ENCODE measurements at regions not wholly inside any gene's neighbourhood (a gene's known extent, or its start where the extent isn't known, plus 50 kb on each side); places are given as distances from the start of the nearest gene placed in this dataset.
A peak's percentile ranks its signal among the peaks of the same experiment; 100 is the strongest.

DNA sequence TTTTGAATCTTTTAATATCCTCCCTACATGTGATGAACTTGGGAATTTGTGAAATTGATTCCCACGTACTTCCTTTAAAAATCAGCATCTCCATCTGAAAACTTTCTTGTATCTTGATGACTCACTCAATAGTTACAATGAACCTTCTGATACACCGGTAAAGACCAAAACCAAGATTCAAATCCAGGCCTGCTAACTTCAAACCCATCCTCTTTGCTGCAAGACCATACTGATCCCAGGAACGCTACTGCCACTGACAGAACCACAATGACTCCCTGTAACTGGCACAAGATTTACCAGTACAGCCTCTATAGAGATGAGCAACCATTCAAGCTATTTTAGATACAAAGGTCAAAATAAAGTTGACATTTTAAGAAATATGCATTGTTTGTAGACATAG is 332.9 kb downstream of the DNAH5 start:
- Histone ChIP-seq H3K27ac (ENCODE audit: insufficient read depth, low read length, poor library complexity, severe bottlenecking) (no peak overlapping the region), H3K36me3 (ENCODE audit: control insufficient read depth, insufficient read depth, low read length) (no peaks in the 10 kb centered on the region), H3K27me3 (ENCODE audit: control insufficient read depth, insufficient read depth, low read length) (no peaks in the 10 kb centered on the region), H3K4me3 (ENCODE audit: low read depth, low read length) (no peak overlapping the region), H3K9me3 (ENCODE audit: control insufficient read depth in 2 of 2, low read length in 2 of 2) (no peaks in the 10 kb centered on the region), H3K4me1 (ENCODE audit: control insufficient read depth, insufficient read depth, low read length, poor library complexity, severe bottlenecking) (no peaks in the 10 kb centered on the region)
- ATAC-seq (ENCODE audit: low read depth in 2 of 2), result no peak
- DNase-seq, result no peak
- Mint-ChIP-seq H3K4me3 (no peak overlapping the region), H3K4me1 (no peaks in the 10 kb centered on the region), H3K27me3 (no peaks in the 10 kb centered on the region), H3K9me3 (peaks cover 0 to 26% (median 11%) of the 10 kb centered on the region in 7 donors), H3K27ac (no peak overlapping the region), H3K36me3 (no peaks in the 10 kb centered on the region)

DNA sequence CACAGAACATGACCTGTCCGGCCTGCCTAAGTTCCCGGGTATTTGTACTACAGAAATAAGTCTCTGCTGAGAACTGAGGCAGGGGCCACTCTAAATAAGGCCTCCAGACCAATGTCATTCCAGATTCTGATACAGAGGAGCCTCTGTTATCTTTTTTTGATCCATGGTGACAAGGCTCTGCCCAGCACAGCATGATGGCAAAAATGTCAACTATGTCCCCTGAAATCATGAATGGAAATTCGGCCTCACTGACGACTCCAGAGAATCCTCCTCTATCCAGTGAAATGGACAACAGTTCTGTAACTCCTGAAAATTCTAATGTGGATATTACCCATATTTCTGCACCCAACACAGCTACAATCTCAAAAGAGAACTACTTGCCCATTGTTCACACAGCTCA is 335.0 kb downstream of the DNAH5 start:
- H3K36me3 ChIP-seq (ENCODE audit: control insufficient read depth, insufficient read depth, low read length), result no peaks in the 10 kb centered on the region
- no peaks in the 10 kb centered on the region for H3K27me3 Mint-ChIP-seq
- no peak overlapping the region for H3K27ac ChIP-seq (ENCODE audit: insufficient read depth, low read length, poor library complexity, severe bottlenecking)
- no peak overlapping the region for H3K4me3 Mint-ChIP-seq
- no peaks in the 10 kb centered on the region for H3K9me3 ChIP-seq (ENCODE audit: control insufficient read depth in 2 of 2, low read length in 2 of 2)
- no peak for DNase-seq
- no peaks in the 10 kb centered on the region for H3K4me1 ChIP-seq (ENCODE audit: control insufficient read depth, insufficient read depth, low read length, poor library complexity, severe bottlenecking)
- H3K27ac Mint-ChIP-seq, result no peak overlapping the region
- H3K4me3 ChIP-seq (ENCODE audit: low read depth, low read length), result no peak overlapping the region
- no peaks in the 10 kb centered on the region for H3K4me1 Mint-ChIP-seq
- H3K36me3 Mint-ChIP-seq, result no peaks in the 10 kb centered on the region
- H3K27me3 ChIP-seq (ENCODE audit: control insufficient read depth, insufficient read depth, low read length), result no peaks in the 10 kb centered on the region
- H3K9me3 Mint-ChIP-seq, result peaks cover 0 to 11% (median 8%) of the 10 kb centered on the region in 7 donors
- ATAC-seq (ENCODE audit: low read depth in 2 of 2), result no peak

DNA sequence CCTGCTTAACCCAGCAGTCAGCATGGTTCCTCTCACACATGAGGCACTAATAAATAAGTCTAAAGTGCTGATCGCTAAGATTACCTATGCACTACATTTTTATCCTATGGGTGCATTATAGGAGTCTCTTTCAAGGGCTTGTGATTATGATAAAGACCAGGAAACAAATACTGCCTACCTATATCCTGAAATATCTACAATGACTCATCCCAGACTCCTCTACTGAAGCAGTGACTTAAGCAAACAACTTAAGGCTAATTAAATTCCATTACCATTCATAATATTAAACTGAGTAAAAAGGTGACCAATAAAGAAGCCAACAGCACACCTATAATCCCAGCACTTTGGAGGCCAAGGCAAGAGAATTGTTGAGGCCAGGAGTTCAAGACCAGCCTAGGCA is 338.4 kb downstream of the DNAH5 start:
- no peaks in the 10 kb centered on the region for H3K27me3 ChIP-seq (ENCODE audit: control insufficient read depth, insufficient read depth, low read length)
- Mint-ChIP-seq H3K9me3 (peaks cover 2 to 16% (median 7%) of the 10 kb centered on the region in 7 donors), H3K36me3 (no peaks in the 10 kb centered on the region), H3K4me1 (no peaks in the 10 kb centered on the region), H3K4me3 (no peak overlapping the region), H3K27me3 (no peaks in the 10 kb centered on the region), H3K27ac (no peak overlapping the region)
- H3K4me1 ChIP-seq (ENCODE audit: control insufficient read depth, insufficient read depth, low read length, poor library complexity, severe bottlenecking), result no peaks in the 10 kb centered on the region
- no peak overlapping the region for H3K4me3 ChIP-seq (ENCODE audit: low read depth, low read length)
- DNase-seq (no peak), ATAC-seq (ENCODE audit: low read depth in 2 of 2) (no peak)
- H3K9me3 ChIP-seq (ENCODE audit: control insufficient read depth in 2 of 2, low read length in 2 of 2), result no peaks in the 10 kb centered on the region
- H3K36me3 ChIP-seq (ENCODE audit: control insufficient read depth, insufficient read depth, low read length), result no peaks in the 10 kb centered on the region
- H3K27ac ChIP-seq (ENCODE audit: insufficient read depth, low read length, poor library complexity, severe bottlenecking), result no peak overlapping the region

DNA sequence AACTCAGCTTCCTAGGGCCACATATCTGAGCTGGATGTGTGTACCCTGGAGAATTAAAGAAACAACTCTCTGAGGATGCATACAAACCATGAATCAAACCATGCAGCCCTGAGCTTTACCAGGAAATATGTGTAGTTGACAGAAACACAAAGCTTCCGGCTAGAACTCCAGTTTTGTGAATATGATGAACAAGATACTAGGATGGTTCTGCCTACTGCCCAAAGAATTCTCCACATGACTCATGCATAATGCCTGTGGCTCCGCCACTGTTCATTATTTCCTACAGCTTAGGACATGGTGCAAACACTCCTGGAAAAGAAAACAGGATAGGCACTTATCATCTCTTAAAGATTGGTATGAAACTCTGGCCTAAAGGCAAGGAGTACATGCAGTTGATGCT is 343.4 kb downstream of the DNAH5 start:
- Histone ChIP-seq H3K4me1 (ENCODE audit: control insufficient read depth, insufficient read depth, low read length, poor library complexity, severe bottlenecking) (no peaks in the 10 kb centered on the region), H3K27me3 (ENCODE audit: control insufficient read depth, insufficient read depth, low read length) (no peaks in the 10 kb centered on the region), H3K9me3 (ENCODE audit: control insufficient read depth in 2 of 2, low read length in 2 of 2) (peaks cover 0 to 4% of the 10 kb centered on the region in 2 experiments), H3K27ac (ENCODE audit: insufficient read depth, low read length, poor library complexity, severe bottlenecking) (no peak overlapping the region), H3K36me3 (ENCODE audit: control insufficient read depth, insufficient read depth, low read length) (no peaks in the 10 kb centered on the region), H3K4me3 (ENCODE audit: low read depth, low read length) (no peak overlapping the region)
- H3K9me3 Mint-ChIP-seq, result peaks cover 4 to 23% (median 6%) of the 10 kb centered on the region in 7 donors
- DNase-seq (no peak), ATAC-seq (ENCODE audit: low read depth in 2 of 2) (no peak)
- no peaks in the 10 kb centered on the region for H3K36me3 Mint-ChIP-seq
- no peak overlapping the region for H3K27ac Mint-ChIP-seq
- no peaks in the 10 kb centered on the region for H3K27me3 Mint-ChIP-seq
- no peaks in the 10 kb centered on the region for H3K4me1 Mint-ChIP-seq
- H3K4me3 Mint-ChIP-seq, result no peak overlapping the region

DNA sequence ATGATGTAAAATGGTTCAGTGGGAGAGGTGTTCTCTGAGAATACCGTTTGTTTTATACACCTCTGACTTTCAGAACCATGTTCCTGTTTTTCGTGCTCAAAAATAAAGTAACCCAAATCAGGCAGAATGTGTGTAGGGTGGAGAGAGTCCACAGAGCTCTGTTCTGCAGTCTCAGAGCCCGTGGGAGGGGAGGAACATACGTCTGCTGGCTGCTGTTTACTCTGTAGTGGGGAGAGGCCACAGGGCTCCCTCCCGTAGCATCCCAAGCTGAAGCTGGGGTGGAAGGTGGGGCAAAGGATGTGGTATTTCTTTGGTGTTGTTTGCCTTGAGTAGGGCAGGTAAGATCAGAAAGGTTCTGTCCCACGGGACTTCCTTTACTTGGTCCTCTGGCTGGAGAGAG is 348.5 kb downstream of the DNAH5 start:
- H3K27me3 ChIP-seq (ENCODE audit: control insufficient read depth, insufficient read depth, low read length), result no peaks in the 10 kb centered on the region
- H3K4me3 ChIP-seq (ENCODE audit: low read depth, low read length), result no peak overlapping the region
- Mint-ChIP-seq H3K4me3 (no peak overlapping the region), H3K27me3 (no peaks in the 10 kb centered on the region), H3K36me3 (no peaks in the 10 kb centered on the region), H3K9me3 (peaks cover 1 to 26% (median 14%) of the 10 kb centered on the region in 7 donors), H3K4me1 (no peaks in the 10 kb centered on the region), H3K27ac (no peak overlapping the region)
- peaks cover 0 to 7% of the 10 kb centered on the region in 2 experiments for H3K9me3 ChIP-seq (ENCODE audit: control insufficient read depth in 2 of 2, low read length in 2 of 2)
- no peaks in the 10 kb centered on the region for H3K4me1 ChIP-seq (ENCODE audit: control insufficient read depth, insufficient read depth, low read length, poor library complexity, severe bottlenecking)
- DNase-seq, result no peak
- H3K27ac ChIP-seq (ENCODE audit: insufficient read depth, low read length, poor library complexity, severe bottlenecking), result no peak overlapping the region
- ATAC-seq (ENCODE audit: low read depth in 2 of 2), result no peak
- H3K36me3 ChIP-seq (ENCODE audit: control insufficient read depth, insufficient read depth, low read length), result no peaks in the 10 kb centered on the region

DNA sequence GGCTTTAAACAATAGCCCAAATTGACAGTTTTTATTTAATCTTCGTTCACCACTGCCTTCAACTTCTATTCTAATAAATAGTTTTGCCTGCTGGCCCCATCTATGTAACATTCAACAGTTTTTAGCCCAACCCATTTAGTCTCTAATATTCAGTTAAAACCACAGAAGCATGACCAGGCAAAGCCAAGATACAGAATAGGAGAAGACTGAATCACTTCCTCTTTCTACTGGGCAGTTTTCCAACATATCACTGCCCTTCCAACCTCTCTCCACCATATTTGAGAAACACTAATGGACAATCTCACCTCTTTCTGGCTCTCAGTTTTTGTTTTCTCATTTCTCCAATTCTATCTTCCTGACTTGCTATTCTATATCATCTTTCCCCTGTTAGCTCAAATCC is 352.9 kb downstream of the DNAH5 start:
- H3K4me1 Mint-ChIP-seq, result no peaks in the 10 kb centered on the region
- no peak for DNase-seq
- H3K27ac ChIP-seq (ENCODE audit: insufficient read depth, low read length, poor library complexity, severe bottlenecking), result no peak overlapping the region
- no peaks in the 10 kb centered on the region for H3K4me1 ChIP-seq (ENCODE audit: control insufficient read depth, insufficient read depth, low read length, poor library complexity, severe bottlenecking)
- H3K36me3 Mint-ChIP-seq, result no peaks in the 10 kb centered on the region
- H3K27ac Mint-ChIP-seq, result peak overlapping the region in 1 of 3 donors; percentile 49
- H3K27me3 ChIP-seq (ENCODE audit: control insufficient read depth, insufficient read depth, low read length), result no peaks in the 10 kb centered on the region
- ATAC-seq (ENCODE audit: low read depth in 2 of 2), result no peak
- H3K4me3 Mint-ChIP-seq, result no peak overlapping the region
- peaks cover 2 to 24% (median 12%) of the 10 kb centered on the region in 7 donors for H3K9me3 Mint-ChIP-seq
- no peak overlapping the region for H3K4me3 ChIP-seq (ENCODE audit: low read depth, low read length)
- no peaks in the 10 kb centered on the region for H3K27me3 Mint-ChIP-seq
- H3K36me3 ChIP-seq (ENCODE audit: control insufficient read depth, insufficient read depth, low read length), result no peaks in the 10 kb centered on the region
- peaks cover 0 to 3% of the 10 kb centered on the region in 2 experiments for H3K9me3 ChIP-seq (ENCODE audit: control insufficient read depth in 2 of 2, low read length in 2 of 2)

DNA sequence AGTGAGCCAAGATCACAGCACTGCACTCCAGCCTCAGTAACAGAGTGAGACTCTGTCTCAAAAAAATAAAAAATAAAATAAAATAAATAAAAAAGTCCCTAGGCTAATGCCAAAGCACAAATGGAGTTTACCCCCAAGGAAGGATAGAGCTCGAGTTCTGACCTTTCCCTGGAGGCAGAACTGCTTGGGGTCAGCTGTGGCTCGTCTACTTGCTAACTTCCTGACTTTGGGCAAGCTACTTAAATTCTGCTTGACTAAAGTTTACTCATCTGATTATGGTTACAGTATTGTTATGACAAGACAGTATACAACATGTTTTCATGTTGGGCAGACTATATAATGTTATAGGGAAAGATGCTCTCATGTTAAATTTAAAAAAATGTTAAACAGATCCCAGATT is 359.2 kb downstream of the DNAH5 start:
- ATAC-seq (ENCODE audit: low read depth in 2 of 2), result no peak
- no peak overlapping the region for H3K27ac Mint-ChIP-seq
- H3K9me3 Mint-ChIP-seq, result peaks cover 0 to 6% (median 5%) of the 10 kb centered on the region in 7 donors
- Histone ChIP-seq H3K4me3 (ENCODE audit: low read depth, low read length) (no peak overlapping the region), H3K27ac (ENCODE audit: insufficient read depth, low read length, poor library complexity, severe bottlenecking) (no peak overlapping the region), H3K27me3 (ENCODE audit: control insufficient read depth, insufficient read depth, low read length) (no peaks in the 10 kb centered on the region), H3K36me3 (ENCODE audit: control insufficient read depth, insufficient read depth, low read length) (no peaks in the 10 kb centered on the region), H3K4me1 (ENCODE audit: control insufficient read depth, insufficient read depth, low read length, poor library complexity, severe bottlenecking) (no peaks in the 10 kb centered on the region), H3K9me3 (ENCODE audit: control insufficient read depth in 2 of 2, low read length in 2 of 2) (no peaks in the 10 kb centered on the region)
- DNase-seq, result no peak
- no peaks in the 10 kb centered on the region for H3K4me1 Mint-ChIP-seq
- H3K4me3 Mint-ChIP-seq, result no peak overlapping the region
- H3K36me3 Mint-ChIP-seq, result no peaks in the 10 kb centered on the region
- no peaks in the 10 kb centered on the region for H3K27me3 Mint-ChIP-seq

DNA sequence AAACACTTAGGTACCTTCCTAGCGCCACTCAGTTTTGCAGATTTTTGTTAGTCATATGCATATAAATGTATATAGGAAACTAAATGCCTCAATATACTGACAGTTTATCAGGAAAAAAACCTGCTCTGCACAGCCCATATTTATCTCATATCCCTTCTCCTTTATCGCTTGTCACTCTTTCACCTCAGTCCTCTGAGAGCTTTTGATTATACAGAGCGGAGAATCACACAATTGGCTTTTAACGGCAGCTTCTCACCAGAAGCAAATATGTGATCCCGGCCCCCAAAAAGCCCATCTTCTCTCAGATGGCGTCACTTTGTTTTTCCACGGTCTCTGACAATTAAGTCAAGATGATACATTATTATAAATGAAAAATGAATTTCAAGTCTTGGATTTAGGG is 362.6 kb downstream of the DNAH5 start:
- Mint-ChIP-seq H3K4me3 (no peak overlapping the region), H3K4me1 (no peaks in the 10 kb centered on the region), H3K9me3 (peaks cover 0 to 7% (median 2%) of the 10 kb centered on the region in 7 donors), H3K27ac (no peak overlapping the region), H3K27me3 (no peaks in the 10 kb centered on the region), H3K36me3 (no peaks in the 10 kb centered on the region)
- Histone ChIP-seq H3K27ac (ENCODE audit: insufficient read depth, low read length, poor library complexity, severe bottlenecking) (no peak overlapping the region), H3K27me3 (ENCODE audit: control insufficient read depth, insufficient read depth, low read length) (no peaks in the 10 kb centered on the region), H3K4me1 (ENCODE audit: control insufficient read depth, insufficient read depth, low read length, poor library complexity, severe bottlenecking) (no peaks in the 10 kb centered on the region), H3K36me3 (ENCODE audit: control insufficient read depth, insufficient read depth, low read length) (no peaks in the 10 kb centered on the region), H3K9me3 (ENCODE audit: control insufficient read depth in 2 of 2, low read length in 2 of 2) (no peaks in the 10 kb centered on the region), H3K4me3 (ENCODE audit: low read depth, low read length) (no peak overlapping the region)
- no peak for DNase-seq
- ATAC-seq (ENCODE audit: low read depth in 2 of 2), result no peak
